ENCODE measurements at regions not wholly inside any gene's neighbourhood (a gene's known extent, or its start where the extent isn't known, plus 50 kb on each side); places are given as distances from the start of the nearest gene placed in this dataset.
"Not testable (repeated sequence)": the region's sequence is repeated elsewhere in the genome, so short reads cannot be mapped to it uniquely, and the experiment has no call there.

GRCh38 chr2:224650815-224651439 is 65.2 kb downstream of the CCDC195 start:
- Mint-ChIP-seq H3K27ac (no peak overlapping the region), H3K4me1 (no peaks in the 10 kb centered on the region), H3K27me3 (peaks cover 6% of the 10 kb centered on the region), H3K4me3 (no peak overlapping the region), H3K36me3 (ENCODE audit: low read depth) (no peaks in the 10 kb centered on the region), H3K9me3 (no peaks in the 10 kb centered on the region)
- POLR2A ChIA-PET, result no interaction called here
- CTCF ChIA-PET, result interaction anchor here (0.5 to 3.8 kb wide), 17 partner anchors 9 to 719 kb away, joined by 3 to 28 read pairs (median 4); no protein-coding TSS in a partner anchor
- no peak for DNase-seq

- CTCF ChIA-PET, result interaction anchor here (0.6 to 1.5 kb wide), 4 partner anchors 68 to 302 kb away, joined by 3 to 7 read pairs (median 4); no protein-coding TSS in a partner anchor
- H3K4me3 Mint-ChIP-seq; H3K27ac Mint-ChIP-seq; H3K9me3 Mint-ChIP-seq; H3K36me3 Mint-ChIP-seq (ENCODE audit: low read depth); H3K4me1 Mint-ChIP-seq; H3K27me3 Mint-ChIP-seq; DNase-seq; POLR2A ChIA-PET: not testable (repeated sequence)
Measured at GRCh38 chr2:224647684-224648083, 62.5 kb upstream of the CUL3 start.

DNA sequence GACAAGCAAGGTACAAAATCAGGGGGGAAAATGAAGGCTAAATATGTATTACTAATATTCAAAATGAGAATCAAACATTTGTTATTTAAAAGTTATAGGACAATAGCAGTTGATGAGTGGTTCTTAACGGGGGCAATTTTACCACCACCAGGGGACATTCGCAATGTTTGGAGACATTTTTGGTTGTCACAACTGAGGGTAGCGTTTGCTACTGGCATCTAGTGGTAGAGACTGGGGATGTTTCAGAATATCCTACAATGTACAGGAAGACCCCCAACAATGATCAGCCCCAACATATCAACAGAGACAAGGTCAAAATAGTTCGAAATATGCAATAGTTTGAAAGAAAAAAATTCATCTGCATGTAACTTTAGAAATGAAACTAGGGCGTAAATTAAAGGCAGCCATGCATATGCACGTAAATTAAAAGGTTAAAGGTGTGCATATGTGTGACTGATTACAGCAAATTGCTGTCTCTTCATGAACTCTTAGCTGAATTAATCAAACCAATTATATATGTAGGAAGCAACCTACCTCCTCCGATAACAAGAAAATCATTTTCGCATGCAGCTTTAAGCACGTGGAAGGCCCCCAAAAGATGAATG is 61.2 kb upstream of the CUL3 start:
- CTCF ChIA-PET, result interaction anchor here (0.9 to 1.3 kb wide), 3 partner anchors 10 to 287 kb away, joined by 3 to 5 read pairs (median 3); no protein-coding TSS in a partner anchor

GRCh38 chr2:224645722-224646121 is 60.6 kb upstream of the CUL3 start:
- no peak for DNase-seq
- Mint-ChIP-seq H3K4me1 (no peaks in the 10 kb centered on the region), H3K4me3 (no peak overlapping the region), H3K9me3 (no peaks in the 10 kb centered on the region), H3K27me3 (peaks cover 2% of the 10 kb centered on the region), H3K27ac (no peak overlapping the region), H3K36me3 (ENCODE audit: low read depth) (no peaks in the 10 kb centered on the region)
- POLR2A ChIA-PET, result no interaction called here
- CTCF ChIA-PET, result interaction anchor here (0.9 kb wide), 1 partner anchor 9 kb away, joined by 3 read pairs; no protein-coding TSS in a partner anchor

More for the DNA sequence above, 61.2 kb upstream of the CUL3 start:
- Mint-ChIP-seq H3K4me3 (no peak overlapping the region), H3K4me1 (no peaks in the 10 kb centered on the region), H3K27ac (no peak overlapping the region), H3K27me3 (peaks cover 4% of the 10 kb centered on the region), H3K9me3 (no peaks in the 10 kb centered on the region), H3K36me3 (ENCODE audit: low read depth) (no peaks in the 10 kb centered on the region)
- DNase-seq, result no peak
- POLR2A ChIA-PET, result no interaction called here

DNA sequence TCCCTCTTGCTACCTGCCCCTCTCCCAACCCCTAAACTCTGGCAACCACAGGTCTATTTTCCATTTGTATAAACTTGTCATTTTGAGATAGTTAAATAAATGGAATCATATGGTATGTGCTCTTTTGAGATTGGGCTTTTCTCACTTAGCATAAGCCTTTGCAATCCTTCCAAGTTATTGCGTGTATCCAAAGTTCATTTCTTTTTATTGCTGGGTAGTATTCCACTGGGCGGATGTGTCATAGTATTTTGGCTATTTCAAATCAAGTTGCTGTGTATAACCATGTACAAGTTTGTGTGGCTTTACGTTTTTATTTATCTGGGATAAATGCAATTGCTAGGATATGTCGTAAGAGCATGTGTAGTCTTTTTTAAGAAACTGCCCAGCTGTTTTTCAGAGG is 55.5 kb upstream of the CUL3 start:
- CTCF ChIA-PET, result no interaction called here
- no peaks in the 10 kb centered on the region for H3K27me3 Mint-ChIP-seq
- no peaks in the 10 kb centered on the region for H3K36me3 Mint-ChIP-seq (ENCODE audit: low read depth)
- POLR2A ChIA-PET, result no interaction called here
- no peak for DNase-seq
- H3K4me3 Mint-ChIP-seq, result no peak overlapping the region
- no peak overlapping the region for H3K27ac Mint-ChIP-seq
- no peaks in the 10 kb centered on the region for H3K9me3 Mint-ChIP-seq
- H3K4me1 Mint-ChIP-seq, result peaks cover 8% of the 10 kb centered on the region

DNA sequence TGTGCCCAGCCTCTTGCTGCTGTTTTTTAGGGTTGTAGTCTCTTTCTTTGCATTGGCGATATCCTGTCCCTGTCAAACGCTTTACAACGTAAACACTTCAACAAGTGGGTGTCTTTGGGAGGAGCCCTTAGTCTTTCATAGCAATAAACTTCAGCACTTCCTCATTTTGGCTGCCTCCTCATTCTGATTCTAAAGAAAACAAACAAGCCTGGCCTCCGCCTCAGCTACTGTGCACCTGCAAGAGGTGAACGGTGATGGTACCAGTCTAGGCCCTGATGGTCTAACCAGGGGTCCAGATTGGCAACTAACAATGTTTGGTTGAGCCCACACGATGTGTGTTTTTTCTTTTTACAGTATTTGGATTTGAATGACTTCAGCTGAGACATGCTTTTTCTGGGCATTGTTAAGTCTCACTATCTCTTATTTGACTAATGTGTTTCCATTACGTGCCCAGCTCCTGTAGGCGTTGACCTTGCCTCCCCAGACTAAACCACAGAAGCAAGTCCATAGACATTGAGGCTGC is 53.2 kb upstream of the CUL3 start:
- Mint-ChIP-seq H3K4me1 (peaks cover 8% of the 10 kb centered on the region), H3K4me3 (no peak overlapping the region), H3K36me3 (ENCODE audit: low read depth) (no peaks in the 10 kb centered on the region), H3K27me3 (no peaks in the 10 kb centered on the region), H3K9me3 (no peaks in the 10 kb centered on the region), H3K27ac (peak overlapping the region; percentile 31)
- POLR2A ChIA-PET, result interaction anchor here (0.7 kb wide), 1 partner anchor 59 kb away, joined by 3 read pairs; no protein-coding TSS in a partner anchor
- CTCF ChIA-PET, result interaction anchor here (1.1 to 1.5 kb wide), 2 partner anchors 12 to 278 kb away, joined by 3 to 4 read pairs; no protein-coding TSS in a partner anchor
- no peak for DNase-seq

Measured in activated CD4-positive, alpha-beta memory T cell treated with anti-CD3 and anti-CD28 coated beads, Interleukin-2, amount 10 ng/mL, durations not matched to agents 7 days and 5 days (primary cell).